HG03432 (cell line): ENCODE measurements at regions not wholly inside any gene's neighbourhood (a gene's known extent, or its start where the extent isn't known, plus 50 kb on each side); places are given as distances from the start of the nearest gene placed in this dataset.
"Not testable (repeated sequence)": the region's sequence is repeated elsewhere in the genome, so short reads cannot be mapped to it uniquely, and the experiment has no call there.

Experiments
- ATAC-seq: cut with Tn5 transposase; IDR thresholded peaks from one replicate; pipeline ENCODE4 v1.9.1; 2021; ENCODE audit warnings: mild to moderate bottlenecking, moderate library complexity; ENCODE audit not compliant: unreplicated experiment

DNA sequence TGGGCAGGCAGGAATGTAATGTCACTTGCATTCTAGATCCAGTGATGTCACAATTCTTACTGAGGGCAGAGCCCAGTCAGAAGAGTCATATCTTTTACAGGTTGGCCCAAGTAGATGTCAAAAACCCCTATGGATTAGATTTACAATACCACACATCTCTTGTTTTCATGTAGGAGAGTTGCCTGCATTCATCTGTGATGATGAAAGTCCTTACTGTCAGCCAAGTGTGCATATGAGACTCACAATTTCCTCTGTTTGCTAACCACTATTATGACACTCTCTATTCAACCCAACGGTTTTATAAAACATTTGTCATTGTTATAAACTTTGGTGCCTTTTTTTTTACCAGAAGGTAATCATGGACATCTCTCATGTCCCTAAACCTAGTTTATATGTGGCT lies 898.8 kb upstream of the AMELY start:
- ATAC-seq: no peak

DNA sequence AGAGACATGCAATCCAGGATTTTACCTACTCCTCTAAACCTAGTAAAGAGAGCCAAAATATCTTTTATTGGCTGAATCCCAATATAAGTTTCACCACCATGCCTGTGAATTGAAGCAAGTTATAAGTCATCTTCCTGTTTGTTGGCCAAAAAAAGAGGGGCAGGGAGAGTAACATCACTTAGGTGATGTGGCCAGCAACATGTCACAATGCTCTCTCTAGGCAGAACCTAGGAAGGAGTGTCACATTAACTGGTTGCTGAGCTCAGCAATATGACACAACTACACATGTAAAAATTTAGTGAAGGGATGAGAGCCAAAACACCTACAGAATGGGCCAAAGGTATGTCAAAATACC lies 895.9 kb upstream of the AMELY start:
- ATAC-seq: no peak

- no peak for ATAC-seq
Observed at GRCh38 chrY:7806592-7807515, 895.3 kb upstream of the AMELY start.

DNA sequence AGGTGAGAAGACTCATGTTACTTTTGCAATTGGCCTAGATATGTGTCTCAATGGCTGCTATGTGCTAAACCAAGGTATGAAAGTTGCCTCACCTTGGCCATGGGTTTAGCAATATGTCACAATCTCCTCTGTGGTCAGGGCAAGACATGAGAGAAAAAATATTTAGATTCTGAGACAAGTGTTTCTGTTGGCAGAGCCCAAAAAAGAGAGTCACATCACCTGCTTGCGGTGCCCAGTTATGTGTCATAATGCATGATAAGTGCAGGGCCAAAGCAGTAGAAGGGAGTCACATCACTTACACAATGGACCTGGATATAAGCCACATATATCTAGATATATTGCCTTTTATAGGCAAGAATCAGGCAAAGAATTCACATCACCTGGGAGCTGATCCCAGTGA lies 894.1 kb upstream of the AMELY start:
- no peak for ATAC-seq

- no peak for ATAC-seq
Observed at GRCh38 chrY:7803737-7804136, 892.2 kb upstream of the AMELY start.

DNA sequence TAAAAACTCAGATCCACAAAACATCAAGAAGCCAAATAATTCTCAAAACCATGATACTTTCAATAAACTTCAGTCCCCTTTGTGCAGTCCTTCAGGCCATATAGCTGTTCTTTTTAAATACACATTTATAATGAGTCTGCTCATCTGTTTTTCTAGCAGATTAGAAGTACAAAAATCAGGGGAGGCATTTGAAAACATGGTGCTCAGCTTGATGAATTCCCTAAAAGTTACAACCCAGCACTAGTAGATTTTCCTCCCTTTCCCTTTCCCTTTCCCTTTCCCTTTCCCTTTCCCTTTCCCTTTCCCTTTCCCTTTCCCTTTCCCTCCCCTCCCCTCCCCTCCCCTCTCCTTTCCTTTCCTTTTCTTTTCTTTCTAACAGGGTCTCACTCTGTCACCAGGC lies 884.6 kb upstream of the AMELY start:
- no peak for ATAC-seq

DNA sequence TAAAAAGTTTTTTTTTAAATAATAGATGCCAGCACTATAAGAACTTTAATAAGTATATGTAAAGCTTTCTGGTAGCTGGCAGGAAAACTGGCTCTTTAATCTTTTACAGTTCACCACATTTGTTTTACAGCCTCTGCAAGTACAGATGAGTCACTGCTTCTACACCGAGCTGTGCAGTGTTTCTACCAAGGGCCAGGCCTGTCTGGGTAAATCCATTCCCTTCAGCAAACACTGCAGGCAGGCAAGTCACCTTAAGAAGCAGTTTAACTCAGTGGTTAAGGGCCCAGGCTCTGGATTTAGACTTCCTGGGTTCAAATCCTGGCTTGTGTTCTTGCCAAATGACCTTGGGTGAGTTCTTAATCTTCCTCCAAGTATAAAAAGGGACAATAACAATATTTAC lies 882.9 kb upstream of the AMELY start:
- no peak for ATAC-seq

- ATAC-seq: no peak
Observed at GRCh38 chrY:7793989-7794388, 882.4 kb upstream of the AMELY start.

GRCh38 chrY:7792431-7792830 lies 880.9 kb upstream of the AMELY start:
- ATAC-seq: no peak

- ATAC-seq: no peak
Observed at GRCh38 chrY:7781501-7781900, 869.9 kb upstream of the AMELY start.

DNA sequence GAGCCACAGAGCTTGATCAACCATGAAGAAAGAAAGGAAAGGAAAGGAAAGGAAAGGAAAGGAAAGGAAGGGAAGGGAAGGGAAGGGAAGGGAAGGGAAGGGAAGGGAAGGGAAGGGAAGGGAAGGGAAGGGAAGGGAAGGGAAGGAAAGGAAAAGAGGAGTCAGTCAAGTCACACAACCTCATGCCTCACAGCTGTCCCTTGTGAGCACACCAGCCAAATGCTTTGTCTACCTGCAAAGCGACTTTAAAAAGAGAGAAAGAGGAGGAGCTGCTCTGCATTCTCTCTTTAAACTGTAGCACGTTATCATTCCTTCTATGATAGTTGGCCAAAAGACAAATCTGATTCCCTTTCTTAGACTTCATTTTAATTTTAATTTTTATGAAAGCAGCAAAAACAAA lies 863.9 kb upstream of the AMELY start:
- ATAC-seq: not testable (repeated sequence)

GRCh38 chrY:7771771-7772170 lies 860.2 kb upstream of the AMELY start:
- ATAC-seq: no peak

DNA sequence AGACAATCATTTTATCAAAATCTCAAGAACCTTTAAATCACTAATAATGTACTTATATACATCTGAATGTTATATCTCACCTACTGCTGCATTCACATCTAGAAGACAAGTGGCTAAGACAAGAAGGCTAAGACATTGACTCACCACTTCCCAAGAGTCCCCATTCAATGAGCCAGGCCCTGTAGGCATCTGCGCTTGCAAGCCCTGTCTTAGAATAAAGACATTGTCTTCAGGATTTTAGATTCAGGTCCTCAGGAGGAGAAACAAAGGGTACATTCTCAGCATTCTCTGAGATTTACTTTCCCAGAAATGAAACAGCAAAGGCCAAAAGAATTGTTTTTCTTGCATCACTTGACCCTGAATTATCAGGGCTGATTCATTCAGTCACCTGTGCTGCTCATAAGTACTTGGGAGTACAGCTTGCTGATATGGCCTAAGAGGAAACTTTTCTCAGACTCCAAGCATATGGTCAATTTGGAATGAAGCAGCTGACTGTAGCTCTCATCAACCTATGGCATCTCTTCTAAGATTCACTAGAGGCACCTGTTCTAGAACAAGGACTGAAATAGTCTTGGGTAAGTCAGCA lies 858.3 kb upstream of the AMELY start:
- no peak for ATAC-seq

DNA sequence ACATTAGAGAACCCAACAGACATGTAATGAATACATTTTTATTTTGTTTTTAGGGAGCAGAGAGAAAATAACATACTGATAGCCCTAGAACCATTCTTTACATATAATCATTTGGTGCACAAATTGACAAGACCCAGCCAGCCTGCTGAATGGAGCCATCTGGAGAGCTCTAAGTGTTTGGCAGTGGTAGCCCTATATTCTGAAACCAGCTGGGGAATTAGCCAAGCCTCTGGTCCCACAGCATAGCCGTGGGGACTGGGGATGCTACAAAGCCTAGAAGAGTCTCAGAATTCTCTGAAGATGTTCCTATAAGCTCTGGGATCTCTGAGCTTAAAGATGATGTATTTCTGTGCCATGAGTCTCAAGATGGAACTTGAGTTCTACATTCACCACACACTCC lies 857.3 kb upstream of the AMELY start:
- ATAC-seq: no peak

DNA sequence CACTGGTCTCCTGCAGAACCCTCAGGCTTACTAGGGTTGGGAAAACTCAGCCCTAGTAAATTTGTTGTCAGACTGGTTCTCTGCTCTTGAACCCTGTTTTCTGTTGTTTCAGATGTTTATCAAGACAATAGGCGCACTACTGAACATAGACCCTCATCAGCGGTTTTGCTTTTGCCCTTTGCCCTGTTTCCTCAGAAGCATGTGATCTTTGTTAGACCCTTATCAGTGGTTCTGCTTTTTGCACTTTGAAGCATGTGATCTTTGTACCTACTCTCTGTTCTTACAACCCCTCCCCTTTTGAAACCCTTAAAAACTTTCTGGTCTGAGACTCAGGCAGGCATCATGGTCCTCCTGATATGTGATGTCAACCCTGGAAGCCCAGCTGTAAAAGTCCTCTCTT lies 842.2 kb upstream of the AMELY start:
- no peak for ATAC-seq

GRCh38 chrY:7746781-7747180 lies 835.2 kb upstream of the AMELY start:
- no peak for ATAC-seq

GRCh38 chrY:7745581-7745901 lies 834.0 kb upstream of the AMELY start:
- no peak for ATAC-seq

- ATAC-seq: no peak
Observed at GRCh38 chrY:7744691-7745580, 833.4 kb upstream of the AMELY start.

DNA sequence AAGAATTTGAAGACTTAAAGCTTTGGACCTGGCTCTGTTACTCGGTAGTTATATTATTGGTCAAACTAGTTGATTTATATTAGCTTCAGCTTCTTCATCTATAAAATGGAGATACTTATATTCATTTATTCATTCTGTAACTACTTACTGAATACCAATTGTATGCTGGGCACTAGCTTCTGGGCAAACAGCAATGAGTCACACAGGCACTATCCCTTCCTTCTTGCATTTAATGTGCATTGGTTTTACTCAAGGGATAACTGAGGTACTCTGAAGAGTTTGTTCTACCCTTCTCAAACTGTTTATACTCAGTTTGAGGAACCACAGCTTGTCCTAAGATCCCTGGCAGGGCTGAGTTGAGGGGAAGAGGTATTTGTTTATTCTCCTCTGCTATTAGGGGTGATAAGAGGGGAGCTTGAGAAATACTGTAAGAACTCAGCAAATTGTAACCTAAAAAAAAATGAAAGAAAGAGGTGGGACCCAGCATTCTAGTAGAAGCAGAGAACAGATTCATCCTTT lies 825.4 kb upstream of the AMELY start:
- ATAC-seq: no peak

DNA sequence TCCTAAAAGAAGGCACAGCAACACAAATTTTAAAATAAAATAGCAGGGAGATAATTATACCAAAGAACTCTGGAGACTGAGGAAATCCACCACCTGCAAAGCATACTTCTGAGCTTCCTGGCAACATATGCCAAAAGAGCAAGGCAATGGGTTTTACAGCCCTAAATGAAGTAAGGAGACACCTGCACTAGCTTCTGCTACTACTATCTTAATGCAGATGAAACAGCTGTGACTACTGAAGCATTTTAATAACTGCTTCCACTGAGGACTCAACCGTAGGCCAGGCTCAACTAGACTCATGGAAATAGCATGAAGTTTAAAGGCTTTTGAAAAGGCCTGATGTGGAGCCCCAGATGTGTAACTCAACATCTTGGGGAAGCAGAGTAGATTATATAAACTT lies 820.1 kb upstream of the AMELY start:
- no peak for ATAC-seq

DNA sequence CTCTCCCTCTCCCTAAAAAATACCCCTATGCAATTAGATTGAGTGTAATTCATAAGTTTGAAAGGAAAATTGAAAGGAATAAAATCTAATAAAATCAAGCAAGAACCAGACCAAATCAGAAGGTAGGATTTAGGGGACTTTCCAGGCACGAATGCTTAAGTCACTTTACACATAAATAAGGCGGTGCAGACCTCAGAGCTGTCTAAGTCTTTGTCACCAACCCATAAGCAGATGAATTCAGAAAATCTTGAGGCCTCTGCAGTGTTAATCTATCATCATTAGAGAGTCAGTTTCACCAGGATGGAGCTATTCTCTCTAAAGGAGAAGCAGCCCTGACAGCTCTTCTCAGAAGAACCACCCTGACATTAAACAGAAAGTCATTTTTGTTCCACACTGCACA lies 819.1 kb upstream of the AMELY start:
- ATAC-seq: peak; percentile 45

- ATAC-seq: no peak
Observed at GRCh38 chrY:7730071-7730470, 818.5 kb upstream of the AMELY start.
